ENCODE measurements at regions not wholly inside any gene's neighbourhood (a gene's known extent, or its start where the extent isn't known, plus 50 kb on each side); places are given as distances from the start of the nearest gene placed in this dataset.

DNA sequence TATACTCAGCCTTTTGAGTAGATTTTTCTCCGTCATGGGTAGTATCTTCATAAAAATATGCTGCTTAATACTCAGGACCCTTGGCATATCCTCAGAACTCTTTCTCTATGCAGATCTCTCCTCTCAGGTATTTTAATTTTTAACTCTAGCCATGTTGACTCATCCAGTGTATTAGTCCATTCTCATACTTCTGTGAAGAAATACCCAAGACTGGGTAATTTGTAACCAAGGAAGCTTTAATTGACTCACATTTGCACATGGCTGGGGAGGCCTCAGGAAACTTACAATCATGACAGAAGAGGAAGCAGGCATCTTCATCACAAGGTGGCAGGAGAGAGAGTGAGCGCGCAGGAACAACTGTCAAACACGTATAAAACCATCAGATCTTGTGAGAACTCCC is 129.3 kb upstream of the CD96 start:
- ATAC-seq: no peak
- no peak for TF ChIP-seq ARNTL (CRISPR knock-in tag; IDR thresholded peaks at IDR 0.05; ENCODE audit: borderline replicate concordance, low read depth)
- TF ChIP-seq BACH2 (CRISPR knock-in tag; IDR thresholded peaks at IDR 0.05; ENCODE audit: borderline replicate concordance): no peak
- TF ChIP-seq, protein P1, sequence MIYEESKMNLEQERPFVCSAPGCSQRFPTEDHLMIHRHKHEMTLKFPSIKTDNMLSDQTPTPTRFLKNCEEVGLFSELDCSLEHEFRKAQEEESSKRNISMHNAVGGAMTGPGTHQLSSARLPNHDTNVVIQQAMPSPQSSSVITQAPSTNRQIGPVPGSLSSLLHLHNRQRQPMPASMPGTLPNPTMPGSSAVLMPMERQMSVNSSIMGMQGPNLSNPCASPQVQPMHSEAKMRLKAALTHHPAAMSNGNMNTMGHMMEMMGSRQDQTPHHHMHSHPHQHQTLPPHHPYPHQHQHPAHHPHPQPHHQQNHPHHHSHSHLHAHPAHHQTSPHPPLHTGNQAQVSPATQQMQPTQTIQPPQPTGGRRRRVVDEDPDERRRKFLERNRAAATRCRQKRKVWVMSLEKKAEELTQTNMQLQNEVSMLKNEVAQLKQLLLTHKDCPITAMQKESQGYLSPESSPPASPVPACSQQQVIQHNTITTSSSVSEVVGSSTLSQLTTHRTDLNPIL (CRISPR knock-in tag; IDR thresholded peaks at IDR 0.05; ENCODE audit: low read depth): no peak
- TF ChIP-seq GLIS3 (CRISPR knock-in tag; IDR thresholded peaks at IDR 0.05): no peak
- no peak for TF ChIP-seq ESRRG (CRISPR knock-in tag; IDR thresholded peaks at IDR 0.05)
- TF ChIP-seq, protein P2, sequence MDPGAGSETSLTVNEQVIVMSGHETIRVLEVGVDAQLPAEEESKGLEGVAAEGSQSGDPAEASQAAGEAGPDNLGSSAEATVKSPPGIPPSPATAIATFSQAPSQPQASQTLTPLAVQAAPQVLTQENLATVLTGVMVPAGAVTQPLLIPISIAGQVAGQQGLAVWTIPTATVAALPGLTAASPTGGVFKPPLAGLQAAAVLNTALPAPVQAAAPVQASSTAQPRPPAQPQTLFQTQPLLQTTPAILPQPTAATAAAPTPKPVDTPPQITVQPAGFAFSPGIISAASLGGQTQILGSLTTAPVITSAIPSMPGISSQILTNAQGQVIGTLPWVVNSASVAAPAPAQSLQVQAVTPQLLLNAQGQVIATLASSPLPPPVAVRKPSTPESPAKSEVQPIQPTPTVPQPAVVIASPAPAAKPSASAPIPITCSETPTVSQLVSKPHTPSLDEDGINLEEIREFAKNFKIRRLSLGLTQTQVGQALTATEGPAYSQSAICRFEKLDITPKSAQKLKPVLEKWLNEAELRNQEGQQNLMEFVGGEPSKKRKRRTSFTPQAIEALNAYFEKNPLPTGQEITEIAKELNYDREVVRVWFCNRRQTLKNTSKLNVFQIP (CRISPR knock-in tag; IDR thresholded peaks at IDR 0.05; ENCODE audit: borderline replicate concordance, low read depth): no peak
- TF ChIP-seq ZNF565 (CRISPR knock-in tag; conservative IDR thresholded peaks at IDR 0.05; ENCODE audit: low read depth): no peak
- no peak for TF ChIP-seq ZFP3 (CRISPR knock-in tag; IDR thresholded peaks at IDR 0.05)
- TF ChIP-seq, protein P3, sequence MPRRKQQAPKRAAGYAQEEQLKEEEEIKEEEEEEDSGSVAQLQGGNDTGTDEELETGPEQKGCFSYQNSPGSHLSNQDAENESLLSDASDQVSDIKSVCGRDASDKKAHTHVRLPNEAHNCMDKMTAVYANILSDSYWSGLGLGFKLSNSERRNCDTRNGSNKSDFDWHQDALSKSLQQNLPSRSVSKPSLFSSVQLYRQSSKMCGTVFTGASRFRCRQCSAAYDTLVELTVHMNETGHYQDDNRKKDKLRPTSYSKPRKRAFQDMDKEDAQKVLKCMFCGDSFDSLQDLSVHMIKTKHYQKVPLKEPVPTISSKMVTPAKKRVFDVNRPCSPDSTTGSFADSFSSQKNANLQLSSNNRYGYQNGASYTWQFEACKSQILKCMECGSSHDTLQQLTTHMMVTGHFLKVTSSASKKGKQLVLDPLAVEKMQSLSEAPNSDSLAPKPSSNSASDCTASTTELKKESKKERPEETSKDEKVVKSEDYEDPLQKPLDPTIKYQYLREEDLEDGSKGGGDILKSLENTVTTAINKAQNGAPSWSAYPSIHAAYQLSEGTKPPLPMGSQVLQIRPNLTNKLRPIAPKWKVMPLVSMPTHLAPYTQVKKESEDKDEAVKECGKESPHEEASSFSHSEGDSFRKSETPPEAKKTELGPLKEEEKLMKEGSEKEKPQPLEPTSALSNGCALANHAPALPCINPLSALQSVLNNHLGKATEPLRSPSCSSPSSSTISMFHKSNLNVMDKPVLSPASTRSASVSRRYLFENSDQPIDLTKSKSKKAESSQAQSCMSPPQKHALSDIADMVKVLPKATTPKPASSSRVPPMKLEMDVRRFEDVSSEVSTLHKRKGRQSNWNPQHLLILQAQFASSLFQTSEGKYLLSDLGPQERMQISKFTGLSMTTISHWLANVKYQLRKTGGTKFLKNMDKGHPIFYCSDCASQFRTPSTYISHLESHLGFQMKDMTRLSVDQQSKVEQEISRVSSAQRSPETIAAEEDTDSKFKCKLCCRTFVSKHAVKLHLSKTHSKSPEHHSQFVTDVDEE (CRISPR knock-in tag; IDR thresholded peaks at IDR 0.05): no peak
- no peak for TF ChIP-seq TOX (CRISPR knock-in tag; IDR thresholded peaks at IDR 0.05; ENCODE audit: borderline replicate concordance)
- no peak for TF ChIP-seq ZNF70 (CRISPR knock-in tag; IDR thresholded peaks at IDR 0.05)
- no peak for TF ChIP-seq SNAI2 (CRISPR knock-in tag; IDR thresholded peaks at IDR 0.05)
- no peak for TF ChIP-seq ISL1 (CRISPR knock-in tag; IDR thresholded peaks at IDR 0.05)
- TF ChIP-seq ZFP30 (CRISPR knock-in tag; IDR thresholded peaks at IDR 0.05): no peak
- TF ChIP-seq, protein P4, sequence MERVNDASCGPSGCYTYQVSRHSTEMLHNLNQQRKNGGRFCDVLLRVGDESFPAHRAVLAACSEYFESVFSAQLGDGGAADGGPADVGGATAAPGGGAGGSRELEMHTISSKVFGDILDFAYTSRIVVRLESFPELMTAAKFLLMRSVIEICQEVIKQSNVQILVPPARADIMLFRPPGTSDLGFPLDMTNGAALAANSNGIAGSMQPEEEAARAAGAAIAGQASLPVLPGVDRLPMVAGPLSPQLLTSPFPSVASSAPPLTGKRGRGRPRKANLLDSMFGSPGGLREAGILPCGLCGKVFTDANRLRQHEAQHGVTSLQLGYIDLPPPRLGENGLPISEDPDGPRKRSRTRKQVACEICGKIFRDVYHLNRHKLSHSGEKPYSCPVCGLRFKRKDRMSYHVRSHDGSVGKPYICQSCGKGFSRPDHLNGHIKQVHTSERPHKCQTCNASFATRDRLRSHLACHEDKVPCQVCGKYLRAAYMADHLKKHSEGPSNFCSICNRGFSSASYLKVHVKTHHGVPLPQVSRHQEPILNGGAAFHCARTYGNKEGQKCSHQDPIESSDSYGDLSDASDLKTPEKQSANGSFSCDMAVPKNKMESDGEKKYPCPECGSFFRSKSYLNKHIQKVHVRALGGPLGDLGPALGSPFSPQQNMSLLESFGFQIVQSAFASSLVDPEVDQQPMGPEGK (CRISPR knock-in tag; IDR thresholded peaks at IDR 0.05; ENCODE audit: borderline replicate concordance): no peak
- no peak for TF ChIP-seq CSDC2 (CRISPR knock-in tag; IDR thresholded peaks at IDR 0.05)
- TF ChIP-seq, protein P5, sequence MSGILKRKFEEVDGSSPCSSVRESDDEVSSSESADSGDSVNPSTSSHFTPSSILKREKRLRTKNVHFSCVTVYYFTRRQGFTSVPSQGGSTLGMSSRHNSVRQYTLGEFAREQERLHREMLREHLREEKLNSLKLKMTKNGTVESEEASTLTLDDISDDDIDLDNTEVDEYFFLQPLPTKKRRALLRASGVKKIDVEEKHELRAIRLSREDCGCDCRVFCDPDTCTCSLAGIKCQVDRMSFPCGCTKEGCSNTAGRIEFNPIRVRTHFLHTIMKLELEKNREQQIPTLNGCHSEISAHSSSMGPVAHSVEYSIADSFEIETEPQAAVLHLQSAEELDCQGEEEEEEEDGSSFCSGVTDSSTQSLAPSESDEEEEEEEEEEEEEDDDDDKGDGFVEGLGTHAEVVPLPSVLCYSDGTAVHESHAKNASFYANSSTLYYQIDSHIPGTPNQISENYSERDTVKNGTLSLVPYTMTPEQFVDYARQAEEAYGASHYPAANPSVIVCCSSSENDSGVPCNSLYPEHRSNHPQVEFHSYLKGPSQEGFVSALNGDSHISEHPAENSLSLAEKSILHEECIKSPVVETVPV (CRISPR knock-in tag; IDR thresholded peaks at IDR 0.05): no peak
- TF ChIP-seq ZNF8 (CRISPR knock-in tag; IDR thresholded peaks at IDR 0.05): no peak
- TF ChIP-seq OSR1 (CRISPR knock-in tag; IDR thresholded peaks at IDR 0.05): no peak
- no peak for TF ChIP-seq ZC3H10 (CRISPR knock-in tag; IDR thresholded peaks at IDR 0.05)

DNA sequence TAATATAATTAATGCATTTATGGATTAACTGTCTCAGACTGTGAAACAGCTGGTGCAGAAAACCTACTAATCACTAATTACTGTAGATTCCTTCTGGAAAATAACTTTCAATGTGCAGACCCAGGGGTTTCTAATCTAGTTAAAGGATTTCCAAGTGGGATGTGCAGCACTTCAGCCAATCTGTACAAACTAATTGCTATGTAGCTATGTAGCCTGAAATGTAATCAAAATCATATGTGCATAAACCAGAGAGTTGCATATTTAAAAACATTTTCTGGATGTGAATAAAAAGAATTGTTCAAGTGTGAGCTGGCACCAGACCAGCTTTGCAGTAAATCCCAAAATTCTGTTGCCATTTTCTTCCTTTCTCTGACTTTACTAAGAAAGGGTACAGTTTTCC is 127.5 kb upstream of the CD96 start:
- no peak for ATAC-seq
- TF ChIP-seq SNAI2 (CRISPR knock-in tag; IDR thresholded peaks at IDR 0.05) (no peak), BACH2 (CRISPR knock-in tag; IDR thresholded peaks at IDR 0.05; ENCODE audit: borderline replicate concordance) (no peak), OSR1 (CRISPR knock-in tag; IDR thresholded peaks at IDR 0.05) (no peak), ZNF70 (CRISPR knock-in tag; IDR thresholded peaks at IDR 0.05) (no peak), ZNF565 (CRISPR knock-in tag; conservative IDR thresholded peaks at IDR 0.05; ENCODE audit: low read depth) (no peak)
- TF ChIP-seq, protein P4 (CRISPR knock-in tag; IDR thresholded peaks at IDR 0.05; ENCODE audit: borderline replicate concordance): no peak
- TF ChIP-seq, protein P5 (CRISPR knock-in tag; IDR thresholded peaks at IDR 0.05): no peak
